ENCODE measurements at regions not wholly inside any gene's neighbourhood (a gene's known extent, or its start where the extent isn't known, plus 50 kb on each side); places are given as distances from the start of the nearest gene placed in this dataset.

- no peak overlapping the region for H3K4me3 ChIP-seq (ENCODE audit: low read length)
Observed at GRCh38 chr4:43716721-43717395, 731.8 kb downstream of the KCTD8 start.

DNA sequence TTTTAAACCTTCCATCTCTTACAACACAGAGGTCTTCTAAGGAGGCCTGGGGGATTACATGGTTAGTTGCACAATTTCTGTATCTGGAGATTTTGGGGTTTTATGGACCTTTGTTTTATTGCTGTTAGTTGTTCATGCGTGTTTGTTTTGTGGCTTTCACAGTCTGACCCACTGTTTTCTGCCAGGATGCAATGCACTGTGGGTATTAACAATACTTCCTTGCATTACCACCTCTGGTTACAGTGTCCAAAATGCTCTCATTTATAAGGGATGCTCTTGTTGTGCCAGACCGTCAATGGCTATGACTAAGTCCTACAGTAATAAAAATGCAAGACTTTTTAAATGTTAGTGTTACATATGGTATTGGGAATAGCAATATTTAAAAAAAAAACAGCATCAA lies 730.2 kb downstream of the KCTD8 start:
- H3K4me3 ChIP-seq (ENCODE audit: low read length), result no peak overlapping the region
- TF ChIP-seq CTCF (conservative IDR thresholded peaks at IDR 0.05; ENCODE audit: low read length), result no peak
- DNase-seq (ENCODE audit: low read depth), result no peak

More at GRCh38 chr4:43716721-43717395, 731.8 kb downstream of the KCTD8 start:
- no peak for DNase-seq (ENCODE audit: low read depth)
- TF ChIP-seq CTCF (conservative IDR thresholded peaks at IDR 0.05; ENCODE audit: low read length), result no peak

DNA sequence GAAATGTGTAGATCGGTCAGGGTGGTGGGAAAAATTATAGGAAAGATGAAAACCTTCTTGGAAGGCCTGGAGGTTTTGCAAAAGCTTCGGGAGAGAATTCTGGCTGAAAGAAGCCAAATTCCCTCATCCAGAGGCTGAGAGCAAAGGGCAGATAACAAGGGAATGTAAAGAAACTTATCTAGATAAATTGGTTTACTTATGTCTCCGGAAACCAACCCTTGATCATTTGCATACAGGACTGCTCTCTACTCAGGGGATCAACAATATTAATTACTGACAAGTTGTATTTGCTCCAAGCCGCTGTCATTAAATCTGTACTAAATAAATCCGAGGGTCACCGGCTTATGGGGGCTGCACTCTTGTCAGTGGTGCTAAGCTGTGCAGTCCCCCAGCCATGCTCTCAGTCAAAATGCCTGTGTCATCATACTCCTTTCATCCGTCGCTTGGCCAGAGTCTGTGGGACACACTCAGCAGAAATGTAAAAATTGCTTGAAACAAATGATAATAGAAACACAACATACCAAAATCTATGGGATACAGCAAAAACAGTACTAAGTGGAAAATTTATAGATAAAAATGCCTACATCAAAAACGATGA lies 715.7 kb downstream of the KCTD8 start:
- TF ChIP-seq CTCF (conservative IDR thresholded peaks at IDR 0.05; ENCODE audit: low read length), result no peak
- DNase-seq (ENCODE audit: low read depth), result no peak
- no peak overlapping the region for H3K4me3 ChIP-seq (ENCODE audit: low read length)

- no peak for DNase-seq (ENCODE audit: low read depth)
- H3K4me3 ChIP-seq (ENCODE audit: low read length), result no peak overlapping the region
- TF ChIP-seq CTCF (conservative IDR thresholded peaks at IDR 0.05; ENCODE audit: low read length), result no peak
Observed at GRCh38 chr4:43742083-43742482, 706.5 kb downstream of the KCTD8 start.

DNA sequence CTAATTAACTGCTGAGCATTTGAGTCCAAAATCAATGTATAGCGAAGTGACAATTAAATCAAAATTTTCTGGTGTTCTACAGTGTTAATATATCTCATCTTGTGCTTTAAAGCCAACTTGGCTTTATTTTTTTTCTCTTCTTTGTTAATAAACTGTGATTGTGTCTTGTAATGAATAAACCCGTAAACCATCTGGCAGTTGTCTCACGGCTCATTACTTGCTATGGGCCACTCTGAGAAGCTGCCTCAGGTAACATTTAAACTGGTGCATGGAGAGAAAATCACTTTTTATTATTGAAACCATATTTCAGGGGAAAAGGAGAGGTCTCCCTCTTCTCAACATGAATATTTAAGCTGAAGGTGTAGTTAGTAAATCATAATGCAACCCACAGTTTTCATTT lies 694.0 kb downstream of the KCTD8 start:
- no peak for TF ChIP-seq CTCF (conservative IDR thresholded peaks at IDR 0.05; ENCODE audit: low read length)
- DNase-seq (ENCODE audit: low read depth), result no peak
- no peak overlapping the region for H3K4me3 ChIP-seq (ENCODE audit: low read length)

GRCh38 chr4:43757147-43757546 lies 691.5 kb downstream of the KCTD8 start:
- H3K4me3 ChIP-seq (ENCODE audit: low read length), result no peak overlapping the region
- no peak for TF ChIP-seq CTCF (conservative IDR thresholded peaks at IDR 0.05; ENCODE audit: low read length)
- DNase-seq (ENCODE audit: low read depth), result no peak

- no peak overlapping the region for H3K4me3 ChIP-seq (ENCODE audit: low read length)
- TF ChIP-seq CTCF (conservative IDR thresholded peaks at IDR 0.05; ENCODE audit: low read length), result no peak
- DNase-seq (ENCODE audit: low read depth), result no peak
Observed at GRCh38 chr4:43758836-43759235, 689.8 kb downstream of the KCTD8 start.

Data from AG10803 (cell line).